Smooth muscle cell (in vitro differentiated cells): ENCODE measurements at regions not wholly inside any gene's neighbourhood (a gene's known extent, or its start where the extent isn't known, plus 50 kb on each side); places are given as distances from the start of the nearest gene placed in this dataset.

Source experiments
- DNase-seq: peaks from one replicate; lab custom pipeline; 2025; ENCODE audit not compliant: unreplicated experiment; lab: John Stamatoyannopoulos, UW
- H2AFZ ChIP-seq: fragments of 200-600 bp; sonication (generic); 2 replicates; pipeline ENCODE4 v1.6.0; 2016; ENCODE audit warnings: antibody characterized with exemption, low read depth, mild to moderate bottlenecking
- H3F3A ChIP-seq: fragments of 200-600 bp; sonication (generic); 2 replicates; pipeline ENCODE4 v1.6.0; 2017; ENCODE audit warnings: antibody characterized with exemption, low read depth
- H3K27ac ChIP-seq: fragments of 200-600 bp; sonication (generic); 2 replicates; pipeline ENCODE4 v1.5.1; 2016; ENCODE audit warnings: low read depth, mild to moderate bottlenecking
- H3K27me3 ChIP-seq: fragments of 200-600 bp; sonication (generic); 2 replicates; pipeline ENCODE4 v1.6.1; 2016; ENCODE audit warnings: low read depth, mild to moderate bottlenecking
- H3K36me3 ChIP-seq: fragments of 200-600 bp; sonication (generic); 2 replicates; pipeline ENCODE4 v1.5.1; 2016; ENCODE audit warnings: low read depth
- H3K4me1 ChIP-seq: fragments of 200-600 bp; sonication (generic); 2 replicates; pipeline ENCODE4 v1.5.1; 2016; ENCODE audit warnings: low read depth
- H3K4me2 ChIP-seq: fragments of 200-600 bp; sonication (generic); 2 replicates; pipeline ENCODE4 v1.6.0; 2016; ENCODE audit warnings: mild to moderate bottlenecking
- H3K4me3 ChIP-seq: fragments of 200-600 bp; sonication (generic); 2 replicates; pipeline ENCODE4 v1.5.1; 2016; ENCODE audit warnings: mild to moderate bottlenecking
- H3K79me2 ChIP-seq: fragments of 200-600 bp; sonication (generic); 2 replicates; pipeline ENCODE4 v1.6.0; 2016; ENCODE audit warnings: low read depth, mild to moderate bottlenecking
- H3K9ac ChIP-seq: fragments of 200-600 bp; sonication (generic); 2 replicates; pipeline ENCODE4 v1.6.0; 2016; ENCODE audit warnings: low read depth
- H3K9me3 ChIP-seq: fragments of 200-600 bp; sonication (generic); replicated peaks from 2 replicates; pipeline ENCODE4 v1.5.1; 2016; ENCODE audit warnings: low read depth
- H4K20me1 ChIP-seq: fragments of 200-600 bp; sonication (generic); 2 replicates; pipeline ENCODE4 v1.6.0; 2016; ENCODE audit warnings: low read depth
- WGBS: methylation state at CpG from one replicate; pipeline ENCODE4 v1.1.7; 2016; ENCODE audit warnings: low lambda C conversion rate; 5-methylcytosine and 5-hydroxymethylcytosine counted together
- TF ChIP-seq, protein P1 (sequence below): fragments of 200-600 bp; sonication (generic); IDR thresholded peaks from 2 replicates; pipeline ENCODE4 v1.5.1; 2017; ENCODE audit warnings: borderline replicate concordance, mild to moderate bottlenecking, antibody characterized with exemption; ENCODE audit not compliant: insufficient read depth, poor library complexity, severe bottlenecking

DNA sequence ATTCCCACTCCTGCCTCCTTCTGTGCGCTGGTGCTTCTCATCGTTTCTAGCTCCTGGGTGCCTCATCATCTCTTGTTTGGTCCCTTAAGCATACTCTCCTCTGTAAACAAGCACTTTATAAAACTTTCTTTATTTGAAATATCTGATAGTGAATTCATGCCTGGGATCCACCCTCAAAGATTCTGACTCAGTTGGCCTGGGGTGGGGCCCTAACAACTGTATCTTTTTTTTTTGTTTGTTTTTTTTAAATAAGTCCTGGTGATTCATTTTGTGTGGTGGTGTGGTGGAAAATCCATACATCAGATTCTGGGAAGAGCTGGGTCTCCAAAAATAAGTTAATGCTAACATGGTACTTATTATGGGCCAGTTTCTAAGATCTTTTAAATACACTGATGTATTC lies 678.3 kb downstream of the TOX3 start:
- Histone ChIP-seq H3K27ac (no peak overlapping the region), H3K79me2 (no peaks in the 10 kb centered on the region), H3K27me3 (no peaks in the 10 kb centered on the region), H3K4me1 (peaks cover 8% of the 10 kb centered on the region), H3K4me2 (no peak overlapping the region), H3K36me3 (no peaks in the 10 kb centered on the region), H3K9me3 (no peaks in the 10 kb centered on the region), H2AFZ (no peak overlapping the region), H3K9ac (no peak overlapping the region), H4K20me1 (no peaks in the 10 kb centered on the region), H3F3A (no peaks in the 10 kb centered on the region), H3K4me3 (no peak overlapping the region)
- TF ChIP-seq, protein P1, sequence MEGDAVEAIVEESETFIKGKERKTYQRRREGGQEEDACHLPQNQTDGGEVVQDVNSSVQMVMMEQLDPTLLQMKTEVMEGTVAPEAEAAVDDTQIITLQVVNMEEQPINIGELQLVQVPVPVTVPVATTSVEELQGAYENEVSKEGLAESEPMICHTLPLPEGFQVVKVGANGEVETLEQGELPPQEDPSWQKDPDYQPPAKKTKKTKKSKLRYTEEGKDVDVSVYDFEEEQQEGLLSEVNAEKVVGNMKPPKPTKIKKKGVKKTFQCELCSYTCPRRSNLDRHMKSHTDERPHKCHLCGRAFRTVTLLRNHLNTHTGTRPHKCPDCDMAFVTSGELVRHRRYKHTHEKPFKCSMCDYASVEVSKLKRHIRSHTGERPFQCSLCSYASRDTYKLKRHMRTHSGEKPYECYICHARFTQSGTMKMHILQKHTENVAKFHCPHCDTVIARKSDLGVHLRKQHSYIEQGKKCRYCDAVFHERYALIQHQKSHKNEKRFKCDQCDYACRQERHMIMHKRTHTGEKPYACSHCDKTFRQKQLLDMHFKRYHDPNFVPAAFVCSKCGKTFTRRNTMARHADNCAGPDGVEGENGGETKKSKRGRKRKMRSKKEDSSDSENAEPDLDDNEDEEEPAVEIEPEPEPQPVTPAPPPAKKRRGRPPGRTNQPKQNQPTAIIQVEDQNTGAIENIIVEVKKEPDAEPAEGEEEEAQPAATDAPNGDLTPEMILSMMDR = no peak
- WGBS = 98% methylated on average over 2 of the region's 2 CpGs
- no peak for DNase-seq

DNA sequence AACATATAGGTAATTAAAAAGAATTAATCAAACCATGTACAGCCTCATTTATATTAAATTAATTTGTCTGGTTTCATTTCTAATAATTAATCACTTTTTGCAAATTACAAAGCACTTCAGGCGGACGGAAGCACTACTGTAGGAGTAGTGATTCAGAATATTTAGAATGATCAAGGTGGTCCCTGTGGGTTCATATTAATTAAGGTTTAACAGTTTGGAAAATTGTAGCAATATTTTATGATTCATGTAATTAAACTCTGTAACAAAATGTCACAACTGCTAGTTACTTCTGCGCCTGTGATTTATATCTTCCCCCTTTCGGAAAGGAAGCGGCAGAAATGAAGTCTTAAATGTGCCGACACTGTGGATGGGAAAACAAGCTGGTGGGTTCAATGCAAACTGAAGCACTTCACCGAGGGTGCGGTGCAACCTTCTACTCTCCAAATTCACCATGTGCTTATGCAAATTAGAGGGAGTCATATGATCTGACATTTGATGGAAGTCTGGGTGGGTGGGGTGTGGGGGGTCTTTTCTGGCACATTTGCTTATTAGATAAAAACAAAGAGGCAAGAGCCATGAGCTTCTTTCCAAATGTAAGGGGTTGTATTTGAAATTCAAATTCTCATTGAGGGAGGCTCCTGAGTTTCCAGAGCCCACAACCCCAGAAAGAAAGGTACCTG lies 679.4 kb downstream of the TOX3 start:
- Histone ChIP-seq H3K79me2 (no peaks in the 10 kb centered on the region), H3K27me3 (no peaks in the 10 kb centered on the region), H3K4me1 (peaks cover 11% of the 10 kb centered on the region), H2AFZ (no peak overlapping the region), H3K4me2 (no peak overlapping the region), H3K4me3 (no peak overlapping the region), H4K20me1 (no peaks in the 10 kb centered on the region), H3K9me3 (no peaks in the 10 kb centered on the region), H3K27ac (no peak overlapping the region), H3K9ac (no peak overlapping the region), H3K36me3 (no peaks in the 10 kb centered on the region), H3F3A (no peaks in the 10 kb centered on the region)
- no peak for DNase-seq
- 95% methylated on average over 8 of the region's 8 CpGs for WGBS
- TF ChIP-seq, protein P1 = no peak

DNA sequence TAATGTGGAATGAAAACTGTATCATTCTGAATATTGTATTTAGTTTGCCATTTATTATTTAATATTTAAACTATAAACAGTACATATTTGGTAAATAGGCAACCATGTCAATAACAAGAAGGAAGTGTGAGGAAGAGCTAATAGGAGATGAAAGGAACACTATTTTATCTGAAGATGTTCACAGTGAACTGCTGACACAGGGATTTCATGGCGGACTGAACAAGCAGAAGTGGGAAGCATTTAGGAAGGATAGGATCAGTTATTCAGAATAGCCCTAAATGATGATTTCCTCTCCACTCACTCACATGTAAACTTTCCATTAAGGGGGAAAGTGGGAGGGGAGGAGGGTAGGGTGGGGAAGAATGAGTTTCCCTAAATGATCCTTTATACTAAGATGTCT lies 682.4 kb downstream of the TOX3 start:
- no peaks in the 10 kb centered on the region for H3F3A ChIP-seq
- no peaks in the 10 kb centered on the region for H3K9me3 ChIP-seq
- WGBS = 78% methylated on average over 1 of the region's 1 CpG
- no peak overlapping the region for H2AFZ ChIP-seq
- no peak overlapping the region for H3K4me2 ChIP-seq
- no peak overlapping the region for H3K4me3 ChIP-seq
- no peaks in the 10 kb centered on the region for H3K79me2 ChIP-seq
- no peak overlapping the region for H3K9ac ChIP-seq
- peaks cover 3% of the 10 kb centered on the region for H3K27me3 ChIP-seq
- no peaks in the 10 kb centered on the region for H3K36me3 ChIP-seq
- no peak for DNase-seq
- no peaks in the 10 kb centered on the region for H4K20me1 ChIP-seq
- TF ChIP-seq, protein P1 = no peak
- H3K4me1 ChIP-seq = peaks cover 11% of the 10 kb centered on the region
- H3K27ac ChIP-seq = no peak overlapping the region

DNA sequence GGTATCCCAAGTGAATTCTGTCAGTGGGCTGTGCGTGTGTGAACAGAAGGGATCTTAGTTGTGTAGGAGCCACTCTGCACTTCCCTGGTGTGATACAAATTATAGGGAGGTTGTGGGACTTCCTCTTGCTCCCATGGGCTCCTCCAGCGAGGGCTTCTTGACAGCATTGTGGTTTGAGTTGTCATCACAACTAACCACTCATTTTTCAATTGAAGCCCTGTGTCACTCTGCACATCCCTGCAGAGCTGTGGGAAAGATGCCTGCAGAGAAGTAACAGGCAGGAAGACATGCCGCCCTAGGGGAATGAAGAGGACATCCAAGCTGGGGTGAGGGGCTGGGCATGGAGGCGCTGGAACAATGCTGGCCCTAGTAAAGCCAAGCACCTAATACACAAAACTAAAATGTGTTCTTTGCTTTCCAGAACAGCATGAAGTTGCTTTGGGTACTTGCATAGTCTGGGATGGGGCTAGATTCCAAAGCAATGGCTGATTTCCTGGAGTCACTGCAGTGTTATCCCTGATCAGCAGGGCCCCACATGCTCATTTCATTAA lies 692.5 kb downstream of the TOX3 start:
- Histone ChIP-seq H3K36me3 (no peaks in the 10 kb centered on the region), H3K9me3 (no peaks in the 10 kb centered on the region), H3K4me3 (no peak overlapping the region), H3F3A (no peaks in the 10 kb centered on the region), H3K9ac (no peak overlapping the region), H2AFZ (no peak overlapping the region), H4K20me1 (no peaks in the 10 kb centered on the region), H3K27ac (no peak overlapping the region), H3K27me3 (no peaks in the 10 kb centered on the region), H3K4me1 (peaks cover 5% of the 10 kb centered on the region), H3K79me2 (no peaks in the 10 kb centered on the region), H3K4me2 (no peak overlapping the region)
- no peak for DNase-seq
- 79% methylated on average over 4 of the region's 4 CpGs for WGBS
- TF ChIP-seq, protein P1 = no peak
